Lower leg skin (tissue), 4 donors: ENCODE measurements at regions not wholly inside any gene's neighbourhood (a gene's known extent, or its start where the extent isn't known, plus 50 kb on each side); places are given as distances from the start of the nearest gene placed in this dataset.

ENCODE experiments used
- DNase-seq, 2 donors: peaks; one replicate each; pipeline ENCODE4 v3.0.0-alpha.2; 2019; ENCODE audit warnings: low spot score in 2 of 2
- H3K4me3 ChIP-seq: fragments of 200-600 bp; sonication (generic); 2 replicates; pipeline ENCODE4 v1.5.1; 2017; ENCODE audit warnings: mild to moderate bottlenecking, low read depth; ENCODE audit not compliant: poor library complexity, severe bottlenecking
- POLR2A ChIP-seq, 2 donors: fragments of 450-650 bp; IDR thresholded peaks; one replicate each; pipeline ENCODE4 v1.6.1; 2016 to 2017; ENCODE audit warnings: antibody characterized with exemption in 2 of 2, mild to moderate bottlenecking in 1 of 2, moderate library complexity in 1 of 2
- WGBS, 2 donors: methylation state at CpG; one replicate each; pipeline ENCODE4 v1.1.5; 2018; 5-methylcytosine and 5-hydroxymethylcytosine counted together
- intact Hi-C: fragments of 100-400 bp; cut with DNase I; formaldehyde crosslinking; loops from one replicate; pipeline ENCODE4 v1.15.0; 2023; ENCODE audit warnings: low total_unique reads
- TF ChIP-seq, protein P1 (sequence below), 3 donors: fragments of 450-650 bp; IDR thresholded peaks; one replicate each; pipeline ENCODE4 v1.5.1; 2016; ENCODE audit warnings: antibody characterized with exemption in 3 of 3, mild to moderate bottlenecking in 3 of 3, moderate library complexity in 2 of 3

DNA sequence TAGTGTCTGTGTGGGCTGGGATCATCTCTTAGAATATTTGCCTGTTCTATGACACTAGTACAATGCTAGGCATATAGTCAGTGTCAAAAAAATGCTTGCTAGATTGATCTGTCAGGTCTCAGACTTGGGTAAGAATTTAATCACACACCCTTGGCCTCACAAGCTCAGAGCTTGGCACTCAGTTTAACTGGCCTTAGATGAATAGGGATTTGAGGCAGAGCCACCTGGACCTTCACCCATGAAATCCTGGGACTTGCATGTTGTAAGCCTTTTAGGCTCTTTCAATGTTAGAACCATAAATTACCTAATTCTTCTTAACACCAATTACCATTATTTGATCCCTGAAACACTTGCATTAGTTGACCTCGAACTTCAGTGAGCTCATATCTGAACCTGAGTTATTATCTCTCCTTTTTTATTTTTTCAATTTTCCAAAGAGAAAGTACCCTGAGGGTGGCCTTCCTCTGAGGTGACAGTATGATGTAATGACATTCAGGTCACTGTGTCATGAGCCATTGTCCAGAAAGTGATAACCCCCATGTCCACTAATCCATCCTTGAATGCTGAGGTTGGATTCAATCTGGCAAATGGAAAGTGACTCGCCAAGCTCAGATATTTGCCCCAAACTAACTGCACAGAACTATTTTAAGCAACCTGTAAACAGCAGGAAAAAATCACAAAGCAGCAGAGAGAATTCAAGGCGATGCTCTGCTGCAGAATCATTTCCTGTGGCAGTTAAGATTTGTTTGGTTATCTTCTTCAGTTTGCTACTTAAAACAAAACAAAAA is 615.2 kb upstream of the NR2F2 start:
- TF ChIP-seq, protein P1, sequence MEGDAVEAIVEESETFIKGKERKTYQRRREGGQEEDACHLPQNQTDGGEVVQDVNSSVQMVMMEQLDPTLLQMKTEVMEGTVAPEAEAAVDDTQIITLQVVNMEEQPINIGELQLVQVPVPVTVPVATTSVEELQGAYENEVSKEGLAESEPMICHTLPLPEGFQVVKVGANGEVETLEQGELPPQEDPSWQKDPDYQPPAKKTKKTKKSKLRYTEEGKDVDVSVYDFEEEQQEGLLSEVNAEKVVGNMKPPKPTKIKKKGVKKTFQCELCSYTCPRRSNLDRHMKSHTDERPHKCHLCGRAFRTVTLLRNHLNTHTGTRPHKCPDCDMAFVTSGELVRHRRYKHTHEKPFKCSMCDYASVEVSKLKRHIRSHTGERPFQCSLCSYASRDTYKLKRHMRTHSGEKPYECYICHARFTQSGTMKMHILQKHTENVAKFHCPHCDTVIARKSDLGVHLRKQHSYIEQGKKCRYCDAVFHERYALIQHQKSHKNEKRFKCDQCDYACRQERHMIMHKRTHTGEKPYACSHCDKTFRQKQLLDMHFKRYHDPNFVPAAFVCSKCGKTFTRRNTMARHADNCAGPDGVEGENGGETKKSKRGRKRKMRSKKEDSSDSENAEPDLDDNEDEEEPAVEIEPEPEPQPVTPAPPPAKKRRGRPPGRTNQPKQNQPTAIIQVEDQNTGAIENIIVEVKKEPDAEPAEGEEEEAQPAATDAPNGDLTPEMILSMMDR (IDR thresholded peaks at IDR 0.05) = no peak
- intact Hi-C loops = no loop called here

DNA sequence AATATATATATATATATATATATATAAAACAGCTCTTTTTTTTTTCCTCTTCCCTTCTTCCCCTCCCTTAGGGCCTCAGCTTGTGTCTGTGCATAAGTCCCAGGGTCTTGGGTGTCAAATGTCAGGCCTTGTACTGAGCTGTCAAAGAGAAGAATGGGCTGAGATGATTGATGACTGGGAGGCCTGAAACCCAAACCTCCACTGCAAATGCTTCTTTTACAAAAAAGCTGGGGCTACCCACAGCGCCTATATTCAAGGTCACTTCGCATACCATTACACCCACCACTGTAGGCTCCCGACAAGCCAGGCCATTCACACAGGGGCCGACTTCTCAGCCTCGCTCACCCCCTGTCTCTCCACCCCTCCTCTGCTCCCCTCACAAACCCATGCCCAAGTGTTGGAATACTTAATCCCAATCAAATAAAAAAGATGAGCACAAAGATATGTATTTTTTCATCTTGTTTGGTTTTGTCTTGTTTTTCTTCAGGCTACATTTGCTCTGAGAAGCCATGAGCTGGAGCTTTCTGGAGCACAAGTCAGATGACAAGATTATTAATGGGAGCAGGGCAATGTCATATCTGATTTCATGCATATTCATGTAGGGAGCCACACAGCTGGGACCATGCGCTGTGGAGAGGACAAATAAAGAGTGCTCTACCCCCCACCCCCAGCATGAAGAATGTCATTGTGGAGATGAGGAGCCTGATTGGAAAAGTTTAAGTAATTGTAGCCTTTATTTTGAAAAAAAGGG is 614.4 kb upstream of the NR2F2 start:
- no peak for DNase-seq
- TF ChIP-seq, protein P1 (IDR thresholded peaks at IDR 0.05) = no peak
- TF ChIP-seq POLR2A (IDR thresholded peaks at IDR 0.05) = no peak
- 83 to 84% methylated on average over 6 of the region's 6 CpGs for WGBS, 2 donors
- intact Hi-C loops = no loop called here
- no peak overlapping the region for H3K4me3 ChIP-seq

More for the DNA sequence above, 615.2 kb upstream of the NR2F2 start:
- no peak for DNase-seq
- H3K4me3 ChIP-seq = no peak overlapping the region
- WGBS, 2 donors = 58 to 72% methylated on average over 3 of the region's 3 CpGs

DNA sequence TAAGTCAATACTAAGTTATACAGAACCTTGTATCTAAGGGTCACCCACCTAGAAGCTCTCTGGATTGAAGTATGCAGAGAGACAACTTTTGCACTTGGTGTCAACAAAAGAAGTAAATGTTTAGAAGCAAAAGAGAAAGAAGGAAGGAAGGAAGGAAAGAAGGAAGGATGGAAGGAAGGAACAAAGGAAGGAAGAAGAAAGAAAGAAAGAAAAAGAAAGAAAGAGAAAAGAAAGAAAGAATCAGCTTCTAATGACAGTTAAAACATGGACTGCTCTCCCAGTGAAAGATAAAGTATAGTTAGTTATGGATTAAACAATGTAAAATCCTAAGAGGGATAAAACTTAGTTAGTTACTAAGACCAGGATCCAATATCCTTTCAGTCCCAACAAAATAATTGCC is 613.8 kb upstream of the NR2F2 start:
- no peak for DNase-seq
- intact Hi-C loops = no loop called here
- H3K4me3 ChIP-seq = no peak overlapping the region
- TF ChIP-seq, protein P1 (IDR thresholded peaks at IDR 0.05) = no peak
- no peak for TF ChIP-seq POLR2A (IDR thresholded peaks at IDR 0.05)

DNA sequence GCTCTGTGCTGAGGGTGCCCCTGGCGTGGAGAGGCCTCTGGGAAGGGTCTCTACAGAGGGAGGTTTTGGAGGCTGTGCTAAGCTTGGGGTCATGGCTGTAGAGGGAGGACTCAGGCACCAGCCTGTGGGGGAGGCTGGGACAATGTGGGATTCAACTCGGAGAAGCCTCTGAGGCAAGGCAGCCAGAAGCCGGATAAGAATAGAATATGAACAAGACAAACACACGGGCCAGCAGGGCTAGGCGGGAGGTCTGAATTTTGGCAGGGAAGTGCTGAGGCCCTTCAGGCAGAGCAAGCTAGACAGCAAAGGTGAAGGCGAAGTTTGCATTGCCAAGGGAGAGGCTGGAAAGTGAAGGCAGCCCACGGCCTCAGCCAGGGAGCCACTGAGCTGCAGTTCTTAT is 612.1 kb upstream of the NR2F2 start:
- H3K4me3 ChIP-seq = no peak overlapping the region
- intact Hi-C loops = no loop called here
- DNase-seq = no peak
- TF ChIP-seq, protein P1 (IDR thresholded peaks at IDR 0.05) = no peak
- TF ChIP-seq POLR2A (IDR thresholded peaks at IDR 0.05) = no peak
- 63 to 74% methylated on average over 7 of the region's 7 CpGs for WGBS, 2 donors

DNA sequence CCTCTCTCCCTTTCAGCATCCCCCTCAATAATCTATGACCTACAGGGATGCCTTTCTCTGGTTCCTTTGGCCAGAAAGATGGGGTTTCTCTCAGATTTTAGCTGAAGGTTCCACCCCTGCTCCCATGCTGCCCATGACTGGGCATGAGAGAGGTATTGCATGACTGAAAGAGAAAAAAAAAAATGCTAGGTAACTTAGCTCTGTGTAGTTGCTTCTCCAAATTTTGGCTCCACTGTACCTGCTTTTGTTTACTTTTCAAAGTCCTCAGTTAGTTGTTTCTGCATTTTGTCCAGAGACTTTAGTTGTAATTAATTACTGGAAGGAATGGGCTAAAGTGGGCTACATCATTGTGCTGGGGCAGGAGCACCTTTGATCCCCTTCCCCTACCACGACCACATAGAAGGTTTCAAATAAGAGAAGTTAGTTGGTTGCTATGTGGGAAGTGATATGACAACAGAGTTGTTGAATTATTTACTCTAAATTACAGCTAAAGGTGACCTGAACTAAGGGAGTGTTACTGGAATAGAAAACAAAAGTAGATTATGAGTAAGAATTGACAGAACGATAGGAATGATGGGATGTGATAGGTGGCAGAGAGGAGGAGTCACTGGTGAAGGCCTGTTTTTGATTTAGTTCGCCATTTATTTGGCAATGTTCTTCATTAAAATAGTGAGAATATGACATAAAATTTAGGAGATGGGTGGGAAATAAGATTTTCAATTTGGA is 605.4 kb upstream of the NR2F2 start:
- WGBS, 2 donors = 79 to 80% methylated on average over 3 of the region's 3 CpGs
- no peak overlapping the region for H3K4me3 ChIP-seq
- TF ChIP-seq, protein P1 (IDR thresholded peaks at IDR 0.05) = no peak
- TF ChIP-seq POLR2A (IDR thresholded peaks at IDR 0.05) = no peak
- DNase-seq = no peak
- intact Hi-C loops = no loop called here
